ENCODE measurements at regions not wholly inside any gene's neighbourhood (a gene's known extent, or its start where the extent isn't known, plus 50 kb on each side); places are given as distances from the start of the nearest gene placed in this dataset.

GRCh38 chr1:219492717-219493116, 120.2 kb downstream of the ZC3H11B start:
- no peak for TF ChIP-seq CTCF (IDR thresholded peaks at IDR 0.05)
- TF ChIP-seq POLR2A (IDR thresholded peaks at IDR 0.05), result no peak

Measured in heart left ventricle (tissue), 13 donors.